Gastrocnemius medialis (tissue), 4 donors: ENCODE measurements at regions not wholly inside any gene's neighbourhood (a gene's known extent, or its start where the extent isn't known, plus 50 kb on each side); places are given as distances from the start of the nearest gene placed in this dataset.

Experiments used
- ATAC-seq, 2 donors: fragments of 150-250 bp; one replicate each; pipeline ENCODE4 v1.9.1; 2016
- DNase-seq, 2 donors: peaks; one replicate each; pipeline ENCODE4 v3.0.0-alpha.2; 2019
- H3K27ac ChIP-seq, 4 donors: fragments of 200-600 bp; sonication (generic); 1 replicate in 1 of 4; 2 replicates in 3 of 4; pipeline ENCODE4 v1.5.1; 2016 to 2018; ENCODE audit warnings: mild to moderate bottlenecking in 2 of 4, moderate library complexity in 1 of 4
- H3K27me3 ChIP-seq, 3 donors: fragments of 200-600 bp; sonication (generic) in 2 of 3; 1 replicate in 1 of 3; 2 replicates in 2 of 3; pipeline versions ENCODE4 v1.5.1 to v1.6.0; 2016 to 2019; ENCODE audit warnings: mild to moderate bottlenecking in 1 of 3, moderate library complexity in 1 of 3
- H3K36me3 ChIP-seq, 2 donors: fragments of 200-600 bp; sonication (generic) in 1 of 2; one replicate each; pipeline ENCODE4 v1.5.1; 2017 to 2018
- H3K4me1 ChIP-seq, 2 donors: fragments of 200-600 bp; sonication (generic) in 1 of 2; one replicate each; pipeline ENCODE4 v1.5.1; 2016 to 2017; ENCODE audit warnings: mild to moderate bottlenecking in 2 of 2
- H3K4me3 ChIP-seq, 4 donors: fragments of 200-600 bp; sonication (generic) in 3 of 4; 1 replicate in 1 of 4; 2 replicates in 3 of 4; pipeline ENCODE4 v1.5.1; 2016 to 2019; ENCODE audit warnings: mild to moderate bottlenecking in 2 of 4
- H3K9me3 ChIP-seq, 3 donors: fragments of 200-600 bp; sonication (generic) in 2 of 3; 1 replicate in 1 of 3; 2 replicates in 2 of 3; pipeline ENCODE4 v1.5.1; 2016 to 2019
- POLR2A ChIP-seq, 2 donors: fragments of 450-650 bp; IDR thresholded peaks; one replicate each; pipeline ENCODE4 v1.6.1; 2017; ENCODE audit warnings: antibody characterized with exemption in 2 of 2, mild to moderate bottlenecking in 2 of 2, moderate library complexity in 2 of 2
- in situ Hi-C, 4 donors: fragments of 200-750 bp; cut with MboI; loops; one replicate each; pipeline versions ENCODE4 v1.15.0 to v1.8.0; 2017; ENCODE audit warnings: low sequenced_read_pairs in 4 of 4
- intact Hi-C: fragments of 100-400 bp; cut with DNase I; formaldehyde crosslinking; loops from one replicate; pipeline ENCODE4 v1.15.1; 2023; ENCODE audit warnings: low total_unique reads
- TF ChIP-seq, protein P1 (sequence below), 5 experiments: fragments of 450-650 bp in 3 of 5; fragments of 200-600 bp in 2 of 5; sonication (generic) in 2 of 5; IDR thresholded peaks in 4 of 5; conservative IDR thresholded peaks in 1 of 5; 1 replicate in 4 of 5; 2 replicates in 1 of 5; pipeline ENCODE4 v1.5.1; 2016 to 2019; ENCODE audit warnings: antibody characterized with exemption in 5 of 5, mild to moderate bottlenecking in 3 of 5, moderate library complexity in 3 of 5

DNA sequence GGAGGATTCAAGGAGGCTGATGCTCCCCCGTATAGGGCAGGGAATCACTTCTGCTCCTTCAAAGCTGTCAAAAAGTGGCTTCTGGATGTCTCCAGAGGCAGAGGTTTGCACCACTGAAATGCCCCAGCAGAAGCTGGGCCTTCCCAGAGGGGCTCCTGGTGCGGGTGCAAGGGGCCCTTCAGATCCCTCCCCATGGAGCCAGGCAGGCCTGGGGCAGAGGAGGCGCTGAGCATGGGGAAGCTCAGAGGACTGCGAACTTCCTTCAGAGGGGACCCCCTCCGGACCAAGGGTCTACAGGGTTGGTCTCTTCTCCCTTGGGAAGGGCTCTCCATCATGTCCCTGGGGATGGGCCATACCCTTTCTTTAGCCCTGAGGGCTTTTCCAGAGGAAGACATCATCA is 341.2 kb downstream of the DYSF start:
- H3K4me1 ChIP-seq = peaks cover 6 to 9% of the 10 kb centered on the region in 2 donors
- intact Hi-C loops = no loop called here
- H3K27ac ChIP-seq = no peak overlapping the region
- no peaks in the 10 kb centered on the region for H3K27me3 ChIP-seq
- DNase-seq = no peak
- in situ Hi-C loops = loop anchor here in 3 of 4 donors (25.0 kb wide), 1 partner anchor 182 kb away; no protein-coding TSS in a partner anchor
- no peaks in the 10 kb centered on the region for H3K36me3 ChIP-seq
- no peak for ATAC-seq
- no peak for TF ChIP-seq POLR2A (IDR thresholded peaks at IDR 0.05)
- TF ChIP-seq, protein P1, sequence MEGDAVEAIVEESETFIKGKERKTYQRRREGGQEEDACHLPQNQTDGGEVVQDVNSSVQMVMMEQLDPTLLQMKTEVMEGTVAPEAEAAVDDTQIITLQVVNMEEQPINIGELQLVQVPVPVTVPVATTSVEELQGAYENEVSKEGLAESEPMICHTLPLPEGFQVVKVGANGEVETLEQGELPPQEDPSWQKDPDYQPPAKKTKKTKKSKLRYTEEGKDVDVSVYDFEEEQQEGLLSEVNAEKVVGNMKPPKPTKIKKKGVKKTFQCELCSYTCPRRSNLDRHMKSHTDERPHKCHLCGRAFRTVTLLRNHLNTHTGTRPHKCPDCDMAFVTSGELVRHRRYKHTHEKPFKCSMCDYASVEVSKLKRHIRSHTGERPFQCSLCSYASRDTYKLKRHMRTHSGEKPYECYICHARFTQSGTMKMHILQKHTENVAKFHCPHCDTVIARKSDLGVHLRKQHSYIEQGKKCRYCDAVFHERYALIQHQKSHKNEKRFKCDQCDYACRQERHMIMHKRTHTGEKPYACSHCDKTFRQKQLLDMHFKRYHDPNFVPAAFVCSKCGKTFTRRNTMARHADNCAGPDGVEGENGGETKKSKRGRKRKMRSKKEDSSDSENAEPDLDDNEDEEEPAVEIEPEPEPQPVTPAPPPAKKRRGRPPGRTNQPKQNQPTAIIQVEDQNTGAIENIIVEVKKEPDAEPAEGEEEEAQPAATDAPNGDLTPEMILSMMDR (IDR thresholded peaks at IDR 0.05 in 4 of 5, conservative IDR thresholded peaks at IDR 0.05 in 1 of 5) = no peak
- no peaks in the 10 kb centered on the region for H3K9me3 ChIP-seq
- H3K4me3 ChIP-seq = no peak overlapping the region

DNA sequence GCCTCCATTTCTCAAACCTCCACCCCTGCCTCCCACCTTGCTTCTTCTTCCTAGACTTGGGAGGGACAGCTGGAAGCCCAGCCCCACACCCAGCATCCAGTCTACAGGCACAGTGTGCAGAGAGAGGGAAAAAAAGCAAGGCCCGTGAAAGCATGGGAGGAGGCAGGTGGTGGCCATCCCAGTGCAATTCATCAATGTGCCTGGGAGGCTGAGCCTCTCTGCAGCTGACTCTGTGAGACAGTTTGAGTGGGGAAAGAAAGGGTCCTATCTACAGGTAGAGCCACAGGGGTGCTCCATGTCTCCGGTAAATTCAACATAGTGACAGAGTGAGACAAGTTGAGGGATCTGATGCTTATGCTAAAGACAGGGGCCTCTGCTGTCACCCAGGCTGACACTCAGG is 340.6 kb downstream of the DYSF start:
- H3K4me3 ChIP-seq = no peak overlapping the region
- ATAC-seq = no peak
- in situ Hi-C loops (loop anchor here in 3 of 4 donors (25.0 kb wide), 1 partner anchor 182 kb away; no protein-coding TSS in a partner anchor), intact Hi-C loops (no loop called here)
- peaks cover 6 to 9% of the 10 kb centered on the region in 2 donors for H3K4me1 ChIP-seq
- no peaks in the 10 kb centered on the region for H3K36me3 ChIP-seq
- TF ChIP-seq, protein P1 (IDR thresholded peaks at IDR 0.05 in 4 of 5, conservative IDR thresholded peaks at IDR 0.05 in 1 of 5) = no peak
- TF ChIP-seq POLR2A (IDR thresholded peaks at IDR 0.05) = no peak
- H3K9me3 ChIP-seq = no peaks in the 10 kb centered on the region
- no peak for DNase-seq
- H3K27me3 ChIP-seq = no peaks in the 10 kb centered on the region
- H3K27ac ChIP-seq = no peak overlapping the region

DNA sequence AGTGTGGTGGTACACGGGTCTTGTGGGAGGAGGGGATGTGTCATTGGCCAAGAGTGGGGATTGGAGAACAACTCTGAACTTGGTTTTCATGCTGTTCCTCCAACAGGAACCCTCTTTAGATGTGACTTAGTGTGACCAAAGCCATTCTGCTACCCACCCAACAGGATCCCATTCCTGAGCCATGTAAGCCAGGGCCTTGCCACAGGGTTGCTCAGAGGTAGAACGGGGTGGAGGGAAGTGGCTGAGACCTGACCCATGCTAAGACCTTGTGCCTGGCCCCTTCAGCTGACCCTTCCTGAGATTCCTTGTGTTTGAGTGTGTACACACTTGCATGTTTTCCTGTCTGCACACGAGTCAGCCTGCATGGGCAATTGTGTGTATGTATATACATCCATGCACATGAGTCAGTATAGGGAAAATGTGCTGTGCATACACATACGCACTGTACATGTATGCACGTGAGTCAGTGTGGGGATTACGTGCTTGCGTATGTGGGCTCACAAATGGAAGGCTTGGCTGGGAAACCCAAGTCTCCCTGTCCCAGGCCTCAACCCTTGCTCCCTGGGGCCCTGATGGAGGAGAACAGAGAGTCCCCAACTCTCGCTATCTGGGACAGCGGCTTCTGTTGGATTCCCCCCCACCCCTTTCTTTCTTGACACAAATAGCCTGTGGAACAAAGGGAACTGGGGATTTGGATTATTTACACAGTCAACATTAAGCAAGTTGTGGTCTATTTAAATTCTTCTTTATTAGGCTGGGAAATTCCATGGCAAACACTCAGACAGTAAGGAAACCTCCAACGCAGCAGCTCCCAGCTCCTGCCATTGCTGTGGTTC is 339.8 kb downstream of the DYSF start:
- no peak for TF ChIP-seq POLR2A (IDR thresholded peaks at IDR 0.05)
- DNase-seq = no peak
- intact Hi-C loops (no loop called here), in situ Hi-C loops (loop anchor here in 3 of 4 donors (25.0 kb wide), 1 partner anchor 181 kb away; no protein-coding TSS in a partner anchor)
- no peaks in the 10 kb centered on the region for H3K9me3 ChIP-seq
- H3K4me1 ChIP-seq = peaks cover 0 to 4% of the 10 kb centered on the region in 2 donors
- no peak overlapping the region for H3K27ac ChIP-seq
- no peak for ATAC-seq
- H3K27me3 ChIP-seq = no peaks in the 10 kb centered on the region
- no peaks in the 10 kb centered on the region for H3K36me3 ChIP-seq
- no peak overlapping the region for H3K4me3 ChIP-seq

GRCh38 chr2:71791501-71792135 is 338.3 kb downstream of the DYSF start:
- H3K9me3 ChIP-seq = no peaks in the 10 kb centered on the region
- ATAC-seq (no peak), DNase-seq (no peak)
- H3K27ac ChIP-seq = no peak overlapping the region
- intact Hi-C loops (no loop called here), in situ Hi-C loops (loop anchor here in 3 of 4 donors (25.0 kb wide), 1 partner anchor 179 kb away; no protein-coding TSS in a partner anchor)
- no peaks in the 10 kb centered on the region for H3K27me3 ChIP-seq
- H3K4me3 ChIP-seq = no peak overlapping the region
- H3K4me1 ChIP-seq = no peaks in the 10 kb centered on the region
- H3K36me3 ChIP-seq = no peaks in the 10 kb centered on the region
- no peak for TF ChIP-seq POLR2A (IDR thresholded peaks at IDR 0.05)
- TF ChIP-seq, protein P1 (IDR thresholded peaks at IDR 0.05 in 4 of 5, conservative IDR thresholded peaks at IDR 0.05 in 1 of 5) = no peak

- ATAC-seq (no peak), DNase-seq (no peak)
- H3K27ac ChIP-seq = no peak overlapping the region
- in situ Hi-C loops = loop anchor here in 3 of 4 donors (25.0 kb wide), 1 partner anchor 179 kb away; no protein-coding TSS in a partner anchor
- H3K4me3 ChIP-seq = no peak overlapping the region
- no peaks in the 10 kb centered on the region for H3K27me3 ChIP-seq
- no peaks in the 10 kb centered on the region for H3K4me1 ChIP-seq
- intact Hi-C loops = no loop called here
- no peaks in the 10 kb centered on the region for H3K36me3 ChIP-seq
- TF ChIP-seq POLR2A (IDR thresholded peaks at IDR 0.05) = no peak
- TF ChIP-seq, protein P1 (IDR thresholded peaks at IDR 0.05 in 4 of 5, conservative IDR thresholded peaks at IDR 0.05 in 1 of 5) = no peak
- H3K9me3 ChIP-seq = no peaks in the 10 kb centered on the region
Observed at GRCh38 chr2:71791061-71791450, 337.7 kb downstream of the DYSF start.
